Breast epithelium (tissue), 3 donors: ENCODE measurements at regions not wholly inside any gene's neighbourhood (a gene's known extent, or its start where the extent isn't known, plus 50 kb on each side); places are given as distances from the start of the nearest gene placed in this dataset.

Source experiments
- POLR2A ChIP-seq: fragments of 450-650 bp; IDR thresholded peaks from one replicate; pipeline ENCODE4 v1.6.1; 2016; ENCODE audit warnings: antibody characterized with exemption, mild to moderate bottlenecking, moderate library complexity
- TF ChIP-seq, protein P1 (sequence below), 3 donors: fragments of 450-650 bp; IDR thresholded peaks; one replicate each; pipeline ENCODE4 v1.5.1; 2016 to 2017; ENCODE audit warnings: antibody characterized with exemption in 3 of 3, mild to moderate bottlenecking in 3 of 3, moderate library complexity in 3 of 3

- TF ChIP-seq, protein P1, sequence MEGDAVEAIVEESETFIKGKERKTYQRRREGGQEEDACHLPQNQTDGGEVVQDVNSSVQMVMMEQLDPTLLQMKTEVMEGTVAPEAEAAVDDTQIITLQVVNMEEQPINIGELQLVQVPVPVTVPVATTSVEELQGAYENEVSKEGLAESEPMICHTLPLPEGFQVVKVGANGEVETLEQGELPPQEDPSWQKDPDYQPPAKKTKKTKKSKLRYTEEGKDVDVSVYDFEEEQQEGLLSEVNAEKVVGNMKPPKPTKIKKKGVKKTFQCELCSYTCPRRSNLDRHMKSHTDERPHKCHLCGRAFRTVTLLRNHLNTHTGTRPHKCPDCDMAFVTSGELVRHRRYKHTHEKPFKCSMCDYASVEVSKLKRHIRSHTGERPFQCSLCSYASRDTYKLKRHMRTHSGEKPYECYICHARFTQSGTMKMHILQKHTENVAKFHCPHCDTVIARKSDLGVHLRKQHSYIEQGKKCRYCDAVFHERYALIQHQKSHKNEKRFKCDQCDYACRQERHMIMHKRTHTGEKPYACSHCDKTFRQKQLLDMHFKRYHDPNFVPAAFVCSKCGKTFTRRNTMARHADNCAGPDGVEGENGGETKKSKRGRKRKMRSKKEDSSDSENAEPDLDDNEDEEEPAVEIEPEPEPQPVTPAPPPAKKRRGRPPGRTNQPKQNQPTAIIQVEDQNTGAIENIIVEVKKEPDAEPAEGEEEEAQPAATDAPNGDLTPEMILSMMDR (IDR thresholded peaks at IDR 0.05) = no peak
- TF ChIP-seq POLR2A = no peak
Observed at GRCh38 chr15:54789376-54789775, 407.4 kb downstream of the RSL24D1 start.
